Loucy (cell line): ENCODE measurements at regions not wholly inside any gene's neighbourhood (a gene's known extent, or its start where the extent isn't known, plus 50 kb on each side); places are given as distances from the start of the nearest gene placed in this dataset.
"Not testable (repeated sequence)": the region's sequence is repeated elsewhere in the genome, so short reads cannot be mapped to it uniquely, and the experiment has no call there.

Experiments
- H2AFZ ChIP-seq: fragments of 200-600 bp; sonication (generic); 2 replicates; pipeline ENCODE4 v1.6.0; 2016; ENCODE audit warnings: antibody characterized with exemption, mild to moderate bottlenecking, low read length, moderate library complexity
- H3F3A ChIP-seq: fragments of 200-600 bp; 2 replicates; pipeline ENCODE4 v1.6.0; 2016; ENCODE audit warnings: antibody characterized with exemption, low read depth, mild to moderate bottlenecking
- H3K27me3 ChIP-seq: fragments of 200-600 bp; sonication (generic); 2 replicates; pipeline ENCODE4 v1.6.1; 2014; ENCODE audit warnings: low read length, mild to moderate bottlenecking; ENCODE audit not compliant: insufficient read depth, poor library complexity, severe bottlenecking
- H3K36me3 ChIP-seq: fragments of 200-600 bp; sonication (generic); 2 replicates; pipeline ENCODE4 v1.6.1; 2016; ENCODE audit warnings: low read length; ENCODE audit not compliant: insufficient read depth
- H3K4me1 ChIP-seq: fragments of 200-600 bp; sonication (generic); 2 replicates; pipeline ENCODE4 v1.5.1; 2014; ENCODE audit warnings: low read length, mild to moderate bottlenecking; ENCODE audit not compliant: insufficient read depth, poor library complexity, severe bottlenecking
- H3K4me2 ChIP-seq: fragments of 200-600 bp; sonication (generic); 2 replicates; pipeline ENCODE4 v1.6.0; 2014; ENCODE audit warnings: antibody characterized with exemption, low read length, low read depth, mild to moderate bottlenecking; ENCODE audit not compliant: poor library complexity, severe bottlenecking
- H3K4me3 ChIP-seq: fragments of 200-600 bp; sonication (generic); 2 replicates; pipeline ENCODE4 v1.5.1; 2014; ENCODE audit warnings: low read length, mild to moderate bottlenecking, mixed read lengths; ENCODE audit not compliant: poor library complexity, severe bottlenecking
- H3K79me2 ChIP-seq: fragments of 200-600 bp; sonication (generic); 2 replicates; pipeline ENCODE4 v1.6.1; 2014; ENCODE audit warnings: low read length; ENCODE audit not compliant: insufficient read depth
- H3K9ac ChIP-seq: fragments of 200-600 bp; sonication (generic); 2 replicates; pipeline ENCODE4 v1.6.0; 2014; ENCODE audit warnings: mild to moderate bottlenecking, low read depth, low read length, moderate library complexity; ENCODE audit not compliant: poor library complexity, severe bottlenecking
- H3K9me2 ChIP-seq: fragments of 200-600 bp; sonication (generic); replicated peaks from 2 replicates; pipeline ENCODE4 v1.6.1; 2016; ENCODE audit warnings: low read depth, low read length, mixed read lengths
- H3K9me3 ChIP-seq: fragments of 200-600 bp; sonication (generic); 2 replicates; pipeline ENCODE4 v1.6.1; 2014; ENCODE audit warnings: mild to moderate bottlenecking, antibody characterized with exemption, low read length, low read depth; ENCODE audit not compliant: insufficient read depth
- H4K20me1 ChIP-seq: fragments of 200-600 bp; sonication (generic); 2 replicates; pipeline ENCODE4 v1.6.0; 2014; ENCODE audit warnings: antibody characterized with exemption, low read length, mild to moderate bottlenecking; ENCODE audit not compliant: insufficient read depth, poor library complexity, severe bottlenecking
- EZH2phosphoT487 ChIP-seq: fragments of 200-600 bp; IDR thresholded peaks from 2 replicates; pipeline ENCODE4 v1.6.1; 2018; ENCODE audit warnings: antibody characterized with exemption, mild to moderate bottlenecking, moderate library complexity, borderline replicate concordance
- TF ChIP-seq, protein P1 (sequence below): fragments of 200-600 bp; sonication (generic); conservative IDR thresholded peaks from 2 replicates; pipeline ENCODE4 v1.5.1; 2014; ENCODE audit warnings: mild to moderate bottlenecking, antibody characterized with exemption, low read length

- Histone ChIP-seq H3K9me3 (no peaks in the 10 kb centered on the region), H3K27me3 (no peaks in the 10 kb centered on the region), H3K4me1 (no peaks in the 10 kb centered on the region), H3F3A (no peaks in the 10 kb centered on the region), H3K4me2 (no peak overlapping the region), H3K79me2 (no peaks in the 10 kb centered on the region), H3K4me3 (no peak overlapping the region), H4K20me1 (no peaks in the 10 kb centered on the region), H2AFZ (no peak overlapping the region), H3K9me2 (no peaks in the 10 kb centered on the region), H3K9ac (no peak overlapping the region), H3K36me3 (no peaks in the 10 kb centered on the region)
- TF ChIP-seq, protein P1, sequence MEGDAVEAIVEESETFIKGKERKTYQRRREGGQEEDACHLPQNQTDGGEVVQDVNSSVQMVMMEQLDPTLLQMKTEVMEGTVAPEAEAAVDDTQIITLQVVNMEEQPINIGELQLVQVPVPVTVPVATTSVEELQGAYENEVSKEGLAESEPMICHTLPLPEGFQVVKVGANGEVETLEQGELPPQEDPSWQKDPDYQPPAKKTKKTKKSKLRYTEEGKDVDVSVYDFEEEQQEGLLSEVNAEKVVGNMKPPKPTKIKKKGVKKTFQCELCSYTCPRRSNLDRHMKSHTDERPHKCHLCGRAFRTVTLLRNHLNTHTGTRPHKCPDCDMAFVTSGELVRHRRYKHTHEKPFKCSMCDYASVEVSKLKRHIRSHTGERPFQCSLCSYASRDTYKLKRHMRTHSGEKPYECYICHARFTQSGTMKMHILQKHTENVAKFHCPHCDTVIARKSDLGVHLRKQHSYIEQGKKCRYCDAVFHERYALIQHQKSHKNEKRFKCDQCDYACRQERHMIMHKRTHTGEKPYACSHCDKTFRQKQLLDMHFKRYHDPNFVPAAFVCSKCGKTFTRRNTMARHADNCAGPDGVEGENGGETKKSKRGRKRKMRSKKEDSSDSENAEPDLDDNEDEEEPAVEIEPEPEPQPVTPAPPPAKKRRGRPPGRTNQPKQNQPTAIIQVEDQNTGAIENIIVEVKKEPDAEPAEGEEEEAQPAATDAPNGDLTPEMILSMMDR = no peak
- TF ChIP-seq EZH2phosphoT487 = no peak
These were observed 205.4 kb upstream of the ADO start for GRCh38 chr10:62599161-62599560.

DNA sequence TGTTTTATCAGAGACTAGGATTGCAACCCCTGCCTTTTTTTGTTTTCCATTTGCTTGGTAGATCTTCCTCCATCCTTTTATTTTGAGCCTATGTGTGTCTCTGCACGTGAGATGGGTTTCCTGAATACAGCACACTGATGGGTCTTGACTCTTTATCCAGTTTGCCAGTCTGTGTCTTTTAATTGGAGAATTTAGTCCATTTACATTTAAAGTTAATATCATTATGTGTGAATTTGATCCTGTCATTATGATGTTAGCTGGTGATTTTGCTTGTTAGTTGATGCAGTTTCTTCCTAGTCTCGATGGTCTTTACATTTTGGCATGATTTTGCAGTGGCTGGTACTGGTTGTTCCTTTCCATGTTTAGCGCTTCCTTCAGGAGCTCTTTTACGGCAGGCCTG lies 198.0 kb upstream of the ADO start:
- H3F3A ChIP-seq, H3K27me3 ChIP-seq, H3K9me2 ChIP-seq, H3K9me3 ChIP-seq, H3K4me1 ChIP-seq, H3K36me3 ChIP-seq, H3K4me2 ChIP-seq, H2AFZ ChIP-seq, H3K9ac ChIP-seq, H3K4me3 ChIP-seq, H3K79me2 ChIP-seq, H4K20me1 ChIP-seq: not testable (repeated sequence)

DNA sequence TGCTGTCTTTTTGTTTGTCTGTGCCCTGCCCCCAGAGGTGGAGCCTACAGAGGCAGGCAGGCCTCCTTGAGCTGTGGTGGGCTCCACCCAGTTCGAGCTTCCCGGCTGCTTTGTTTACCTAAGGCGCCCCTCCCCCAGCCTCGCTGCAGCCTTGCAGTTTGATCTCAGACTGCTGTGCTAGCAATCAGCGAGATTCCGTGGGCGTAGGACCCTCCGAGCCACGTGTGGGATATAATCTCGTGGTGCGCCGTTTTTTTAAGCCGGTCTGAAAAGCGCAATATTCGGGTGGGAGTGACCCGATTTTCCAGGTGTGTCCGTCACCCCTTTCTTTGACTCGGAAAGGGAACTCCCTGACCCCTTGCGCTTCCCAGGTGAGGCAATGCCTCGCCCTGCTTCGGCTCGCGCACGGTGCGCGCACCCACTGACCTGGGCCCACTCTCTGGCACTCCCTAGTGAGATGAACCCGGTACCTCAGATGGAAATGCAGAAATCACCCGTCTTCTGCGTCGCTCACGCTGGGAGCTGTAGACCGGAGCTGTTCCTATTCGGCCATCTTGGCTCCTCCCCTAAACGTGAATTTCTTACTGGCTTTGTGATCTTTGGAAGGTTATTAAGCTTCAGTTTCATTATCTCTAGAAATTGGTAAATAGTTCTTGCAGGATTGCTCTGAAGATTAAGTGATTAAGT lies 196.2 kb upstream of the ADO start:
- H3F3A ChIP-seq, H3K27me3 ChIP-seq, H3K36me3 ChIP-seq, H3K79me2 ChIP-seq, H3K4me1 ChIP-seq, H4K20me1 ChIP-seq, H3K9me2 ChIP-seq, H3K4me3 ChIP-seq, H3K9me3 ChIP-seq, H2AFZ ChIP-seq, H3K9ac ChIP-seq, H3K4me2 ChIP-seq: not testable (repeated sequence)

DNA sequence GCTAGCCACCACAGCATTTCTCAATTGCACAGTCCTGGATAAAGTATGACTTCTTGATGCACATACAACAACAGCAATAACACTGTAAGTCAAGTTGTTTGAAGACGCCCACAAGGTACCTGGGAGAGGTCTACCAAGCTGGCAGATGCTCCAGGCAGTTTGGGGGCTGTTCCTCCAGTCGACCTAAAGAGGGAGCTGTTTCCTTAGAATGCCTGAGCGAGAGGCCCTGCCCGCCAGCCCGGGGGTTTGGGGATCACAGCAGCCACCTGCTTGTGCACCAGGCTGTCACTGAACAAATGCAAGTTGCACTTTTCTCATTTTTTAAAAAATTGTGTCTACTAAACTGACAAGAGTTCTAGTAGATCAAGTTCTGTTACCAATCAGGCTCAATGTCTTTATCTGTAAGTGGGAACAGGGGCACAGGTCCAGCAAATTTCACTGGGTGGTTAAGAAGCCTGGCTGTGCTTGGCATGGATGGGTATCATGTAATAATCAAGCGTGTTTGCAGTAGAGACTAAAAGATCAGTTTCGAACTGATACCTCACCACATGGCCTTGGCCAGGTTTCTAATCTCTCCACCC lies 193.8 kb upstream of the ADO start:
- H3K79me2 ChIP-seq = no peaks in the 10 kb centered on the region
- TF ChIP-seq EZH2phosphoT487 = no peak
- TF ChIP-seq, protein P1 = peak; percentile 98
- no peaks in the 10 kb centered on the region for H3K9me3 ChIP-seq
- H4K20me1 ChIP-seq = no peaks in the 10 kb centered on the region
- H2AFZ ChIP-seq = no peak overlapping the region
- no peaks in the 10 kb centered on the region for H3K27me3 ChIP-seq
- H3F3A ChIP-seq = no peaks in the 10 kb centered on the region
- H3K4me3 ChIP-seq = no peak overlapping the region
- H3K9me2 ChIP-seq = no peaks in the 10 kb centered on the region
- H3K4me2 ChIP-seq = no peak overlapping the region
- no peak overlapping the region for H3K9ac ChIP-seq
- H3K4me1 ChIP-seq = no peaks in the 10 kb centered on the region
- no peaks in the 10 kb centered on the region for H3K36me3 ChIP-seq
